ENCODE measurements at regions not wholly inside any gene's neighbourhood (a gene's known extent, or its start where the extent isn't known, plus 50 kb on each side); places are given as distances from the start of the nearest gene placed in this dataset.

DNA sequence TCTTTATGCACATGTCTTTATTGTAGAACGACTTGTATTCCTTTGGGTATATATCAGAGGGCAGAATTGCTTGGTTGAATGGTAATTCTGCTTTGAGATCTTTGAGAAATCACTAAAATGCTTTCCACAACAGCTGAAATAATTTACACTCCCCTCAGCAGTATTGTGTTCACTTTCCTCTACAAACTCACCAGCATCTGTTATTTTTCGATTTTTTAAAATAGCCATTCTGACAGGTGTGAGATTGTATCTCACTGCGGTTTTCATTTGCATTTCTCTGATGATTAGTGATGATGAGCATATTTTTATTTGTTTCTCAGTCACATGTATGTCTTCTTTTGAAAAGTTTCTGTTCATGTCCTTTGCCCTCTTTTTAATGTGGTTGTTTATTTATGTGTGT, 459.8 kb downstream of the PABPC4L start:
- TF ChIP-seq, protein P1, sequence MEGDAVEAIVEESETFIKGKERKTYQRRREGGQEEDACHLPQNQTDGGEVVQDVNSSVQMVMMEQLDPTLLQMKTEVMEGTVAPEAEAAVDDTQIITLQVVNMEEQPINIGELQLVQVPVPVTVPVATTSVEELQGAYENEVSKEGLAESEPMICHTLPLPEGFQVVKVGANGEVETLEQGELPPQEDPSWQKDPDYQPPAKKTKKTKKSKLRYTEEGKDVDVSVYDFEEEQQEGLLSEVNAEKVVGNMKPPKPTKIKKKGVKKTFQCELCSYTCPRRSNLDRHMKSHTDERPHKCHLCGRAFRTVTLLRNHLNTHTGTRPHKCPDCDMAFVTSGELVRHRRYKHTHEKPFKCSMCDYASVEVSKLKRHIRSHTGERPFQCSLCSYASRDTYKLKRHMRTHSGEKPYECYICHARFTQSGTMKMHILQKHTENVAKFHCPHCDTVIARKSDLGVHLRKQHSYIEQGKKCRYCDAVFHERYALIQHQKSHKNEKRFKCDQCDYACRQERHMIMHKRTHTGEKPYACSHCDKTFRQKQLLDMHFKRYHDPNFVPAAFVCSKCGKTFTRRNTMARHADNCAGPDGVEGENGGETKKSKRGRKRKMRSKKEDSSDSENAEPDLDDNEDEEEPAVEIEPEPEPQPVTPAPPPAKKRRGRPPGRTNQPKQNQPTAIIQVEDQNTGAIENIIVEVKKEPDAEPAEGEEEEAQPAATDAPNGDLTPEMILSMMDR (IDR thresholded peaks at IDR 0.05; ENCODE audit: insufficient read depth, low read depth, low read length, missing control alignments): no peak
- no peak overlapping the region for H3K4me3 ChIP-seq (ENCODE audit: low read length)
- no peak for DNase-seq (ENCODE audit: low read depth)

DNA sequence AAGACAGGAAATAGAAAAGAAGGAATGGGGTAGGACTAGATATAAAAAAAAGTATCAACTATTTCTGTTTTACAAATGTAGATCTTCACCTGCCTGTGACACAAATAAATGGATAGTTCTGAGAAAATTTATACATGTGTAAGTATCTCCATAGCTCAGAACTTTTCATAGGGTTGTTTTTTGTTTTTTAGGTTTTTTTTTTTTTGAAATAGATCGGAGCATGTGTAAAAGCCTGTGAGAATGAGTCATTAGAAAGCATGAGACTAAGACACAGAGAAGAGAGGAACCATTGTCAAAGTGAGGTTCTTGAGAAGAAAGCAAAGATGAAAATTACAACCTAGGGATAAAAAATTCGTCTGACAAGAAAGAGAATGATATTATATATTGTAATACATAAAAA, 481.6 kb downstream of the PABPC4L start:
- H3K4me3 ChIP-seq (ENCODE audit: low read length): no peak overlapping the region
- DNase-seq (ENCODE audit: low read depth): no peak
- TF ChIP-seq, protein P1 (IDR thresholded peaks at IDR 0.05; ENCODE audit: insufficient read depth, low read depth, low read length, missing control alignments): no peak

DNA sequence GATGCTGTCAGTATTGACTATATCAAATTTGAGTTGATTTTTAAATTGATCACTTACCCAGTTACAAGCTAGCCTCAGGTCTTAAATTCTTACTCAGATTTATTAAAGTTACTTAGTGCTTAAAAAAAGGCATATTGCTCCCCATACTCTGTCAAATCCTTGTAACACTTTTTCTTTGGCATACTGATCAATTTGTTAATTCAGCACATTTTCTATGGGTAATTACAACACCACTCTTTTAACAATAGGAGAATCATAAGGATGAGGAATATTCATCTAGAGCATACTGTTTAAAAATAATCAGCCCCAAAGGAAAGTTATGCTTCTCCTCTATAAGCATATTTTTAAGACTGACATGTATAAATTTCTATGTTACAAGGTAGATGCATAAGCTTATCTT, 482.5 kb downstream of the PABPC4L start:
- DNase-seq (ENCODE audit: low read depth): no peak
- TF ChIP-seq, protein P1 (IDR thresholded peaks at IDR 0.05; ENCODE audit: insufficient read depth, low read depth, low read length, missing control alignments): no peak

DNA sequence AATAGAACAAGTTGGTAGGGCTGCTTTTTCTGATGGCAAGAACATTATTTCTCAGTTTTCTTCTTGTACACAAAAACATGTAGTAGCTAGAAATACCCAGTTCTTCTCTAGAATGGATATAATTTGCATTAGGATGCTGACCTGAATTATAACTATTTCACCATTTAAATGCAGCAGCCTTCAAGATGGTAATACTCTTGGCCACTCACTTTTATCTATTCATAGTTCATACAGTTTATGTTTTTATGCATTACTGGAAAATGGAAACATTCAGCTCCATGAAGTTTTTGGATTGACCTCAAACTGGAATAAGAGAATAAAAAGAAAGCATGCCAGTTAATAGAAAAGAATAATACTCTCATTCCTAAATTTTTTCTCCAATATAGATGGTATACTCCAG, 487.4 kb downstream of the PABPC4L start:
- TF ChIP-seq, protein P1 (IDR thresholded peaks at IDR 0.05; ENCODE audit: insufficient read depth, low read depth, low read length, missing control alignments): no peak
- no peak overlapping the region for H3K4me3 ChIP-seq (ENCODE audit: low read length)
- no peak for DNase-seq (ENCODE audit: low read depth)

More for the DNA sequence above, 482.5 kb downstream of the PABPC4L start:
- no peak overlapping the region for H3K4me3 ChIP-seq (ENCODE audit: low read length)

DNA sequence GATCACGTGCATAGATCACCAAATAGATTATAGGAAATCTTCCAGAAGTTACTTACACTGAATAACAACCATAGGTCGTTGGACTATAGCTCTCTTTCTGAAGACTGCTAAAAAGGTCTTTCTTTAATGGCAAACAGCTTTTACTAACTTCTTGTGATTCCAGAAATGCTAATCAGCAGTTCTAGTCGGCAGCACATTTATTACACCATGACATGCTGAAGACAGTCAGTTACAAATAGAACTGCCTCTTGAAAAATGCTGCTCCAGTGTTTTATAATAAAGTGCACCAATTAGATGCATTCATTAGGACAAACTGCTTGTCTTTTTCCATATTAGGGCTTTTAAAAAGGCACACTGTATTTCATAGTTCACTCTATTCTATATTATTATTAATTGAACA, 488.2 kb downstream of the PABPC4L start:
- H3K4me3 ChIP-seq (ENCODE audit: low read length): no peak overlapping the region
- TF ChIP-seq, protein P1 (IDR thresholded peaks at IDR 0.05; ENCODE audit: insufficient read depth, low read depth, low read length, missing control alignments): no peak
- no peak for DNase-seq (ENCODE audit: low read depth)

DNA sequence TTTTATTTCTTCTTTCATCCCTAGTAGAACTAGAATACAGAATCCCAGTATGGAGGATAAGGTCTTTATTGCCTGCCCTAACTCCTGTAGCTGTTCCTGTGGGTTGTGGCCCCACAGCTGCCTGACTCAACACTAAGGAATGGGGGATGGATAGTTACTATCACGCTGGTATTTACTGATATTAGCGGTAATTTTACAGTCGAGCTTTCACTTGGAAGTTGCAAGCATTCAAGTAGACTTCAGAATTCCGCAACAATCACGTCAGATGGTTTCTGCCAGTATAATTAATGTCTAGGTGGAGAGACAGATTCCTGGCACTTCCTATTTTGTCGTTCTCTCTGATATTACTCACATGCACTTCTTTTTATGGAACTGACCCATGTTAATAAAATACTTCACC, 489.8 kb downstream of the PABPC4L start:
- no peak overlapping the region for H3K4me3 ChIP-seq (ENCODE audit: low read length)
- no peak for DNase-seq (ENCODE audit: low read depth)
- TF ChIP-seq, protein P1 (IDR thresholded peaks at IDR 0.05; ENCODE audit: insufficient read depth, low read depth, low read length, missing control alignments): no peak

DNA sequence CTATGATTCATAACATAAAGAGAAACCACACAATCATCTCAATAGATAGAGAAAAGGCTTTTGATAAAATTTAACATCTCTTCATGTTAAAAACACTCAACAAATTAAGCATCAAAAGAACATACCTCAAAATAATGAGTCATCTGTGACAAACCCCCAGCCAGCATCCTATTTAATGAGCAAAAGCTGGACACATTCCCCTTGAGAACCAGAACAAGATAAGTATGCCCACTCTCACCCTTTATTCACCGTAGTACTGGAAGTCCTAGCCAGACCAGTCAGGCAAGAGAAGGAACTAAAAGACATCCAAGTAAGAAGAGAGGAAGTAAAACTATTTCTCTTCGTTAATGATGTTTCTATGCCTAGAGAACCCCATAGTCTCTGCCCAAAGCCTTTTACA, 507.2 kb downstream of the PABPC4L start:
- TF ChIP-seq, protein P1 (IDR thresholded peaks at IDR 0.05; ENCODE audit: insufficient read depth, low read depth, low read length, missing control alignments): no peak
- no peak for DNase-seq (ENCODE audit: low read depth)
- no peak overlapping the region for H3K4me3 ChIP-seq (ENCODE audit: low read length)

Measured in epithelial cell of esophagus (primary cell).